HCT116 (cell line): ENCODE measurements at regions not wholly inside any gene's neighbourhood (a gene's known extent, or its start where the extent isn't known, plus 50 kb on each side); places are given as distances from the start of the nearest gene placed in this dataset.

Experiments
- ATAC-seq: fragments of 200-7000 bp; cut with Tn5 transposase; 2 replicates; pipeline ENCODE4 v1.9.1; 2020; ENCODE audit warnings: mild to moderate bottlenecking, moderate library complexity
- BruUV-seq: library from RNA; stranded (reverse); fragments of 400-500 nt; replicated peaks from 2 replicates; lab custom pipeline; 2021; lab: Mats Ljungman, UMichigan
- CTCF ChIA-PET: fragments of 300-600 bp; sonication (Branson Sonifier 250); formaldehyde crosslinking; loops from one replicate; lab custom pipeline; 2021; ENCODE audit warnings: antibody characterized with exemption; lab: Charles Lee
- POLR2A ChIA-PET: fragments of 300-600, 350-600 bp; sonication (Branson Sonifier 250); formaldehyde crosslinking; loops from one replicate; lab custom pipeline; 2021; ENCODE audit warnings: antibody characterized with exemption; lab: Charles Lee
- RAD21 ChIA-PET, 2 experiments: fragments of 300-600 bp; sonication (Branson Sonifier 250); formaldehyde crosslinking; loops; one replicate each; lab custom pipeline; 2023; ENCODE audit warnings: low total read pairs in 2 of 2; ENCODE audit not compliant: uncharacterized antibody in 2 of 2, unreplicated experiment in 2 of 2, low non-redundant PET in 1 of 2; lab: Charles Lee
- DNase-seq: peaks from one replicate; pipeline ENCODE4 v3.0.0-alpha.2; 2010; ENCODE audit warnings: low read depth, low spot score
- H2AFZ ChIP-seq: fragments of 200-600 bp; shearing (Covaris generic), sonication (generic); 2 replicates; pipeline ENCODE4 v1.6.1; 2017; ENCODE audit warnings: low read depth, mixed run types, mixed read lengths, antibody characterized with exemption, low read length; ENCODE audit not compliant: poor library complexity, severe bottlenecking
- H3K27ac ChIP-seq: 2 replicates; pipeline ENCODE4 v1.5.1; 2012; ENCODE audit warnings: low read depth, low read length
- H3K27me3 ChIP-seq: fragments of 200-600 bp; sonication (generic); 2 replicates; pipeline ENCODE4 v1.6.1; 2016; ENCODE audit warnings: mixed run types, low read length, mixed read lengths; ENCODE audit not compliant: insufficient read depth
- H3K36me3 ChIP-seq, 2 experiments: fragments of 200-500 bp in 1 of 2; fragments of 200-600 bp in 1 of 2; sonication (Bioruptor generic) in 1 of 2; sonication (generic) in 1 of 2; 2 replicates each; pipeline versions ENCODE4 v1.5.1 to v1.6.1; 2014 to 2016; ENCODE audit warnings: low read length in 2 of 2, inconsistent platforms in 1 of 2, mixed read lengths in 1 of 2, mixed run types in 1 of 2; ENCODE audit not compliant: insufficient read depth in 2 of 2, control insufficient read depth in 1 of 2
- H3K4me1 ChIP-seq, 2 experiments: fragments of 200-600 bp in 1 of 2; sonication (generic) in 1 of 2; 2 replicates each; pipeline versions ENCODE4 v1.5.1 to v1.6.1; 2012 to 2017; ENCODE audit warnings: low read length in 2 of 2, inconsistent platforms in 1 of 2, mild to moderate bottlenecking in 1 of 2, mixed read lengths in 1 of 2, mixed run types in 1 of 2, moderate library complexity in 1 of 2; ENCODE audit not compliant: insufficient read depth in 2 of 2, control insufficient read depth in 1 of 2
- H3K4me2 ChIP-seq: fragments of 200-600 bp; sonication (generic); 2 replicates; pipeline ENCODE4 v1.6.1; 2017; ENCODE audit warnings: mixed run types, low read length, mixed read lengths
- H3K4me3 ChIP-seq, 2 experiments: fragments of 200-600 bp in 1 of 2; sonication (generic) in 1 of 2; replicated peaks in 1 of 2; 2 replicates each; pipeline ENCODE4 v1.5.1; 2011 to 2016; ENCODE audit warnings: low read length in 2 of 2, control low read depth in 1 of 2, low read depth in 1 of 2, mild to moderate bottlenecking in 1 of 2, mixed read lengths in 1 of 2, mixed run types in 1 of 2
- H3K79me2 ChIP-seq: fragments of 200-600 bp; sonication (generic); 2 replicates; pipeline ENCODE4 v1.6.1; 2017; ENCODE audit warnings: mild to moderate bottlenecking, mixed run types, low read length, moderate library complexity, mixed read lengths; ENCODE audit not compliant: insufficient read depth
- H3K9ac ChIP-seq: fragments of 200-600 bp; sonication (generic); 2 replicates; pipeline ENCODE4 v1.6.1; 2016; ENCODE audit warnings: low read length, mixed read lengths
- H3K9me2 ChIP-seq: fragments of 200-600 bp; sonication (generic), shearing (Covaris generic); 2 replicates; pipeline ENCODE4 v1.6.1; 2017; ENCODE audit warnings: mixed run types, mild to moderate bottlenecking, moderate library complexity; ENCODE audit not compliant: insufficient read depth
- H3K9me3 ChIP-seq, 2 experiments: fragments of 200-500 bp in 1 of 2; fragments of 200-600 bp in 1 of 2; sonication (Bioruptor generic) in 1 of 2; sonication (generic) in 1 of 2; 2 replicates each; pipeline ENCODE4 v1.6.1; 2014 to 2017; ENCODE audit warnings: low read length in 2 of 2, mixed read lengths in 2 of 2, inconsistent platforms in 1 of 2, low read depth in 1 of 2, mild to moderate bottlenecking in 1 of 2, mixed run types in 1 of 2, moderate library complexity in 1 of 2; ENCODE audit not compliant: control insufficient read depth in 1 of 2, insufficient read depth in 1 of 2
- H4K20me1 ChIP-seq: fragments of 200-600 bp; sonication (generic), shearing (Covaris generic); 2 replicates; pipeline ENCODE4 v1.6.1; 2017; ENCODE audit warnings: mixed run types, mild to moderate bottlenecking, moderate library complexity; ENCODE audit not compliant: insufficient read depth
- CBX3 ChIP-seq: IDR thresholded peaks from 2 replicates; pipeline ENCODE4 v1.6.1; 2012; ENCODE audit warnings: low read depth
- ELF1 ChIP-seq: IDR thresholded peaks from 2 replicates; pipeline ENCODE4 v1.6.1; 2012; ENCODE audit warnings: low read depth, borderline replicate concordance
- EZH2phosphoT487 ChIP-seq: fragments of 200-600 bp; IDR thresholded peaks from 2 replicates; pipeline ENCODE4 v1.6.1; 2018; ENCODE audit warnings: antibody characterized with exemption, borderline replicate concordance
- POLR2AphosphoS5 ChIP-seq: IDR thresholded peaks from 2 replicates; pipeline ENCODE4 v1.6.1; 2011; ENCODE audit warnings: mild to moderate bottlenecking, low read depth, low read length, moderate library complexity
- SIN3A ChIP-seq: IDR thresholded peaks from 2 replicates; pipeline ENCODE4 v1.6.1; 2012; ENCODE audit warnings: low read depth
- intact Hi-C: fragments of 100-400 bp; cut with micrococcal nuclease; formaldehyde crosslinking; loops from 2 replicates; pipeline ENCODE4 v1.10.0; 2022
- TF ChIP-seq, protein P1 (sequence below): IDR thresholded peaks from 2 replicates; pipeline ENCODE4 v1.6.1; 2011; ENCODE audit warnings: mild to moderate bottlenecking, low read length, moderate library complexity; ENCODE audit not compliant: insufficient replicate concordance; ENCODE audit errors: extremely low read depth
- TF ChIP-seq, protein P2 (sequence below): IDR thresholded peaks from 2 replicates; pipeline ENCODE4 v1.6.1; 2012; ENCODE audit warnings: low read depth
- TF ChIP-seq, protein P3 (sequence below): IDR thresholded peaks from 2 replicates; pipeline ENCODE4 v1.6.1; 2012

DNA sequence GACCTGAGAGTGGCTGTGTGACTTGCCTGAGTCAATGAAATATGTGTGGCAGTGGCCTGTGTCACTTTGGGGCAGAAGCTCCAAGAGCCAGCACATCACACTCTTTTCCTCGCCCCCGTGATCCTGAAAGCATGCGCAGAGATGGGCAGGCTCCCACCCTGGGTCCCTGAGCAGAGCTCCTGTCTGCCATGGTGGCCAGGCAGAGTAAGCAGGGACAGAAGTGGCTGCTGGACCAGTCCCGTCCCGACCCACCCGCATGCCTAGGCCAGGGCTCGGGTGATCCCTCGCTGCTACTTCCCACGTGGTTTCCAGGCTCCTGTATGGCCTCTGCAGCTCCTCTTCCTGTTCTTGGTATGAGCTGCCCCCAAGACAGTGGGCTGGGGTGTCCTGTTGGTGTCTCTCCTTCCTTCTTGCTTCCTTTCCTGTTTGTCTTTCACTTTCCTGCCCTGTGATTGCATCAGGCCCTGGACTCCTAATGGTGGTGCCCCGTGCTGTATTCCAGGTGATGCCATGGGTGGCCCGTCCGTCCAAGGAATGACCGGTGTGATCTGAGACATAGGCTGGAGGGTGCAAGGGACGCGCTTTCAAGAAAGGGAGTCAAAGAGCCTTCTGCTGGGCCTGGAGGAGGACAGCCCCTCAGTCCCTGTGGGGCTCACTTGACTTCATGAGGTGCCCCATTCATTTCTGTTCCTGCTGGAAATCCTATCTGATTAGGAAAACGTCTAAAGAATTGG, 71.4 kb upstream of the SHH start:
- no TSS peak for BruUV-seq
- Histone ChIP-seq H3K9me3 (no peaks in the 10 kb centered on the region), H3K79me2 (no peaks in the 10 kb centered on the region), H3K27me3 (no peaks in the 10 kb centered on the region), H3K27ac (no peak overlapping the region), H3K9me2 (no peaks in the 10 kb centered on the region), H3K9ac (no peak overlapping the region), H2AFZ (no peak overlapping the region), H4K20me1 (no peaks in the 10 kb centered on the region), H3K4me1 (peaks cover 0 to 5% of the 10 kb centered on the region in 2 experiments; a peak in 1 of 4 replicates), H3K4me2 (no peak overlapping the region), H3K36me3 (no peaks in the 10 kb centered on the region), H3K4me3 (no peak overlapping the region)
- POLR2A ChIA-PET = no interaction called here
- TF ChIP-seq, protein P1, sequence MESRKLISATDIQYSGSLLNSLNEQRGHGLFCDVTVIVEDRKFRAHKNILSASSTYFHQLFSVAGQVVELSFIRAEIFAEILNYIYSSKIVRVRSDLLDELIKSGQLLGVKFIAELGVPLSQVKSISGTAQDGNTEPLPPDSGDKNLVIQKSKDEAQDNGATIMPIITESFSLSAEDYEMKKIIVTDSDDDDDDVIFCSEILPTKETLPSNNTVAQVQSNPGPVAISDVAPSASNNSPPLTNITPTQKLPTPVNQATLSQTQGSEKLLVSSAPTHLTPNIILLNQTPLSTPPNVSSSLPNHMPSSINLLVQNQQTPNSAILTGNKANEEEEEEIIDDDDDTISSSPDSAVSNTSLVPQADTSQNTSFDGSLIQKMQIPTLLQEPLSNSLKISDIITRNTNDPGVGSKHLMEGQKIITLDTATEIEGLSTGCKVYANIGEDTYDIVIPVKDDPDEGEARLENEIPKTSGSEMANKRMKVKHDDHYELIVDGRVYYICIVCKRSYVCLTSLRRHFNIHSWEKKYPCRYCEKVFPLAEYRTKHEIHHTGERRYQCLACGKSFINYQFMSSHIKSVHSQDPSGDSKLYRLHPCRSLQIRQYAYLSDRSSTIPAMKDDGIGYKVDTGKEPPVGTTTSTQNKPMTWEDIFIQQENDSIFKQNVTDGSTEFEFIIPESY = no peak
- TF ChIP-seq EZH2phosphoT487 (no peak), SIN3A (no peak), POLR2AphosphoS5 (no peak), CBX3 (no peak), ELF1 (no peak)
- TF ChIP-seq, protein P2, sequence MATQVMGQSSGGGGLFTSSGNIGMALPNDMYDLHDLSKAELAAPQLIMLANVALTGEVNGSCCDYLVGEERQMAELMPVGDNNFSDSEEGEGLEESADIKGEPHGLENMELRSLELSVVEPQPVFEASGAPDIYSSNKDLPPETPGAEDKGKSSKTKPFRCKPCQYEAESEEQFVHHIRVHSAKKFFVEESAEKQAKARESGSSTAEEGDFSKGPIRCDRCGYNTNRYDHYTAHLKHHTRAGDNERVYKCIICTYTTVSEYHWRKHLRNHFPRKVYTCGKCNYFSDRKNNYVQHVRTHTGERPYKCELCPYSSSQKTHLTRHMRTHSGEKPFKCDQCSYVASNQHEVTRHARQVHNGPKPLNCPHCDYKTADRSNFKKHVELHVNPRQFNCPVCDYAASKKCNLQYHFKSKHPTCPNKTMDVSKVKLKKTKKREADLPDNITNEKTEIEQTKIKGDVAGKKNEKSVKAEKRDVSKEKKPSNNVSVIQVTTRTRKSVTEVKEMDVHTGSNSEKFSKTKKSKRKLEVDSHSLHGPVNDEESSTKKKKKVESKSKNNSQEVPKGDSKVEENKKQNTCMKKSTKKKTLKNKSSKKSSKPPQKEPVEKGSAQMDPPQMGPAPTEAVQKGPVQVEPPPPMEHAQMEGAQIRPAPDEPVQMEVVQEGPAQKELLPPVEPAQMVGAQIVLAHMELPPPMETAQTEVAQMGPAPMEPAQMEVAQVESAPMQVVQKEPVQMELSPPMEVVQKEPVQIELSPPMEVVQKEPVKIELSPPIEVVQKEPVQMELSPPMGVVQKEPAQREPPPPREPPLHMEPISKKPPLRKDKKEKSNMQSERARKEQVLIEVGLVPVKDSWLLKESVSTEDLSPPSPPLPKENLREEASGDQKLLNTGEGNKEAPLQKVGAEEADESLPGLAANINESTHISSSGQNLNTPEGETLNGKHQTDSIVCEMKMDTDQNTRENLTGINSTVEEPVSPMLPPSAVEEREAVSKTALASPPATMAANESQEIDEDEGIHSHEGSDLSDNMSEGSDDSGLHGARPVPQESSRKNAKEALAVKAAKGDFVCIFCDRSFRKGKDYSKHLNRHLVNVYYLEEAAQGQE = no peak
- TF ChIP-seq, protein P3, sequence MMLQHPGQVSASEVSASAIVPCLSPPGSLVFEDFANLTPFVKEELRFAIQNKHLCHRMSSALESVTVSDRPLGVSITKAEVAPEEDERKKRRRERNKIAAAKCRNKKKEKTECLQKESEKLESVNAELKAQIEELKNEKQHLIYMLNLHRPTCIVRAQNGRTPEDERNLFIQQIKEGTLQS = no peak
- RAD21 ChIA-PET = no interaction called here
- DNase-seq = no peak
- CTCF ChIA-PET = no interaction called here
- intact Hi-C loops = no loop called here
- ATAC-seq = no peak
